ENCODE measurements at regions not wholly inside any gene's neighbourhood (a gene's known extent, or its start where the extent isn't known, plus 50 kb on each side); places are given as distances from the start of the nearest gene placed in this dataset.
A peak's percentile ranks its signal among the peaks of the same experiment; 100 is the strongest.

GRCh38 chr5:142475102-142475513 is 150.3 kb upstream of the SPRY4 start (continued):
- TF ChIP-seq, protein P1, sequence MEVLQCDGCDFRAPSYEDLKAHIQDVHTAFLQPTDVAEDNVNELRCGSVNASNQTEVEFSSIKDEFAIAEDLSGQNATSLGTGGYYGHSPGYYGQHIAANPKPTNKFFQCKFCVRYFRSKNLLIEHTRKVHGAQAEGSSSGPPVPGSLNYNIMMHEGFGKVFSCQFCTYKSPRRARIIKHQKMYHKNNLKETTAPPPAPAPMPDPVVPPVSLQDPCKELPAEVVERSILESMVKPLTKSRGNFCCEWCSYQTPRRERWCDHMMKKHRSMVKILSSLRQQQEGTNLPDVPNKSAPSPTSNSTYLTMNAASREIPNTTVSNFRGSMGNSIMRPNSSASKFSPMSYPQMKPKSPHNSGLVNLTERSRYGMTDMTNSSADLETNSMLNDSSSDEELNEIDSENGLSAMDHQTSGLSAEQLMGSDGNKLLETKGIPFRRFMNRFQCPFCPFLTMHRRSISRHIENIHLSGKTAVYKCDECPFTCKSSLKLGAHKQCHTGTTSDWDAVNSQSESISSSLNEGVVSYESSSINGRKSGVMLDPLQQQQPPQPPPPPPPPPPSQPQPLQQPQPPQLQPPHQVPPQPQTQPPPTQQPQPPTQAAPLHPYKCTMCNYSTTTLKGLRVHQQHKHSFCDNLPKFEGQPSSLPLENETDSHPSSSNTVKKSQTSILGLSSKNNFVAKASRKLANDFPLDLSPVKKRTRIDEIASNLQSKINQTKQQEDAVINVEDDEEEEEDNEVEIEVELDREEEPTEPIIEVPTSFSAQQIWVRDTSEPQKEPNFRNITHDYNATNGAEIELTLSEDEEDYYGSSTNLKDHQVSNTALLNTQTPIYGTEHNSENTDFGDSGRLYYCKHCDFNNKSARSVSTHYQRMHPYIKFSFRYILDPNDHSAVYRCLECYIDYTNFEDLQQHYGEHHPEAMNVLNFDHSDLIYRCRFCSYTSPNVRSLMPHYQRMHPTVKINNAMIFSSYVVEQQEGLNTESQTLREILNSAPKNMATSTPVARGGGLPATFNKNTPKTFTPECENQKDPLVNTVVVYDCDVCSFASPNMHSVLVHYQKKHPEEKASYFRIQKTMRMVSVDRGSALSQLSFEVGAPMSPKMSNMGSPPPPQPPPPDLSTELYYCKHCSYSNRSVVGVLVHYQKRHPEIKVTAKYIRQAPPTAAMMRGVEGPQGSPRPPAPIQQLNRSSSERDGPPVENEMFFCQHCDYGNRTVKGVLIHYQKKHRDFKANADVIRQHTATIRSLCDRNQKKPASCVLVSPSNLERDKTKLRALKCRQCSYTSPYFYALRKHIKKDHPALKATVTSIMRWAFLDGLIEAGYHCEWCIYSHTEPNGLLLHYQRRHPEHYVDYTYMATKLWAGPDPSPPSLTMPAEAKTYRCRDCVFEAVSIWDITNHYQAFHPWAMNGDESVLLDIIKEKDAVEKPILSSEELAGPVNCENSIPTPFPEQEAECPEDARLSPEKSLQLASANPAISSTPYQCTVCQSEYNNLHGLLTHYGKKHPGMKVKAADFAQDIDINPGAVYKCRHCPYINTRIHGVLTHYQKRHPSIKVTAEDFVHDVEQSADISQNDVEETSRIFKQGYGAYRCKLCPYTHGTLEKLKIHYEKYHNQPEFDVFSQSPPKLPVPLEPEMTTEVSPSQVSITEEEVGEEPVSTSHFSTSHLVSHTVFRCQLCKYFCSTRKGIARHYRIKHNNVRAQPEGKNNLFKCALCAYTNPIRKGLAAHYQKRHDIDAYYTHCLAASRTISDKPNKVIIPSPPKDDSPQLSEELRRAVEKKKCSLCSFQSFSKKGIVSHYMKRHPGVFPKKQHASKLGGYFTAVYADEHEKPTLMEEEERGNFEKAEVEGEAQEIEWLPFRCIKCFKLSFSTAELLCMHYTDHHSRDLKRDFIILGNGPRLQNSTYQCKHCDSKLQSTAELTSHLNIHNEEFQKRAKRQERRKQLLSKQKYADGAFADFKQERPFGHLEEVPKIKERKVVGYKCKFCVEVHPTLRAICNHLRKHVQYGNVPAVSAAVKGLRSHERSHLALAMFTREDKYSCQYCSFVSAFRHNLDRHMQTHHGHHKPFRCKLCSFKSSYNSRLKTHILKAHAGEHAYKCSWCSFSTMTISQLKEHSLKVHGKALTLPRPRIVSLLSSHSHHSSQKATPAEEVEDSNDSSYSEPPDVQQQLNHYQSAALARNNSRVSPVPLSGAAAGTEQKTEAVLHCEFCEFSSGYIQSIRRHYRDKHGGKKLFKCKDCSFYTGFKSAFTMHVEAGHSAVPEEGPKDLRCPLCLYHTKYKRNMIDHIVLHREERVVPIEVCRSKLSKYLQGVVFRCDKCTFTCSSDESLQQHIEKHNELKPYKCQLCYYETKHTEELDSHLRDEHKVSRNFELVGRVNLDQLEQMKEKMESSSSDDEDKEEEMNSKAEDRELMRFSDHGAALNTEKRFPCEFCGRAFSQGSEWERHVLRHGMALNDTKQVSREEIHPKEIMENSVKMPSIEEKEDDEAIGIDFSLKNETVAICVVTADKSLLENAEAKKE (CRISPR knock-in tag; IDR thresholded peaks at IDR 0.05), result no peak
- TF ChIP-seq CREB1 (CRISPR knock-in tag; IDR thresholded peaks at IDR 0.05; ENCODE audit: low read depth), result no peak

- Histone ChIP-seq H3K36me3 (ENCODE audit: insufficient read depth) (0 out of 2 replicates have a peak, but pooled peaks cover 4% of the 10 kb centered on the region), H3K4me3 (no peak overlapping the region), H3K4me2 (peak overlapping the region; percentile 13), H3K27me3 (ENCODE audit: insufficient read depth) (no peaks in the 10 kb centered on the region), H4K20me1 (replicated peaks; ENCODE audit: insufficient read depth) (no peaks in the 10 kb centered on the region), H3K79me2 (replicated peaks; ENCODE audit: insufficient read depth) (no peaks in the 10 kb centered on the region), H3F3A (replicated peaks; ENCODE audit: low read depth) (no peaks in the 10 kb centered on the region), H3K4me1 (ENCODE audit: insufficient read depth) (peaks cover 34% of the 10 kb centered on the region), H3K9me2 (ENCODE audit: insufficient read depth) (no peaks in the 10 kb centered on the region), H2AFZ (no peak overlapping the region), H3K27ac (ENCODE audit: low read depth) (no peak overlapping the region)
- TF ChIP-seq JUNB (IDR thresholded peaks at IDR 0.05; ENCODE audit: unreplicated experiment) (no peak), STAT1 (IDR thresholded peaks at IDR 0.05; ENCODE audit: unreplicated experiment) (no peak), NANOG (IDR thresholded peaks at IDR 0.05; ENCODE audit: borderline replicate concordance) (no peak), ZNF114 (CRISPR knock-in tag; IDR thresholded peaks at IDR 0.05) (no peak), ZNF331 (CRISPR knock-in tag; IDR thresholded peaks at IDR 0.05; ENCODE audit: low read depth) (no peak), ETS1 (IDR thresholded peaks at IDR 0.05) (no peak), POLR2AphosphoS5 (IDR thresholded peaks at IDR 0.05; ENCODE audit: low read depth) (no peak), EZH2phosphoT487 (IDR thresholded peaks at IDR 0.05; ENCODE audit: unreplicated experiment) (no peak), REST (IDR thresholded peaks at IDR 0.05; ENCODE audit: unreplicated experiment) (no peak)
- Mint-ChIP-seq H3K4me3 (no peak overlapping the region), H3K9me3 (peaks cover 18% of the 10 kb centered on the region), H3K27me3 (ENCODE audit: insufficient read depth, low read depth, poor library complexity) (peaks cover 4% of the 10 kb centered on the region), H3K36me3 (ENCODE audit: low read depth) (peaks cover 15% of the 10 kb centered on the region), H3K27ac (no peak overlapping the region), H3K4me1 (peaks cover 37% of the 10 kb centered on the region)
- no peak for DNase-seq (ENCODE audit: low spot score)
- no peak for ATAC-seq
Measured at GRCh38 chr5:142474431-142475094, 149.7 kb upstream of the SPRY4 start.
